ENCODE measurements at regions not wholly inside any gene's neighbourhood (a gene's known extent, or its start where the extent isn't known, plus 50 kb on each side); places are given as distances from the start of the nearest gene placed in this dataset.
"Not testable (repeated sequence)": the region's sequence is repeated elsewhere in the genome, so short reads cannot be mapped to it uniquely, and the experiment has no call there.

GRCh38 chr5:45890441-45891080 lies 194.4 kb upstream of the HCN1 start:
- TF ChIP-seq POLR2A (IDR thresholded peaks at IDR 0.05; ENCODE audit: low read length); GATA1 (IDR thresholded peaks at IDR 0.05; ENCODE audit: low read depth, low read length): not testable (repeated sequence)
